Right lobe of liver (tissue), 4 donors: ENCODE measurements at regions not wholly inside any gene's neighbourhood (a gene's known extent, or its start where the extent isn't known, plus 50 kb on each side); places are given as distances from the start of the nearest gene placed in this dataset.

Source experiments
- POLR2A ChIP-seq: fragments of 450-650 bp; IDR thresholded peaks from one replicate; pipeline ENCODE4 v1.6.1; 2017; ENCODE audit warnings: antibody characterized with exemption, mild to moderate bottlenecking
- TF ChIP-seq, protein P1 (sequence below), 4 donors: fragments of 200-600 bp in 3 of 4; fragments of 450-650 bp in 1 of 4; IDR thresholded peaks; one replicate each; pipeline versions ENCODE4 v1.5.1 to v1.8.0; 2016 to 2022; ENCODE audit warnings: antibody characterized with exemption in 4 of 4, mild to moderate bottlenecking in 2 of 4
- donor health status: DM: no; HTN: no; CAD: no.
- donor health status: DM: no; HTN: no; CAD: no.
- donor health status: DM: no; HTN: yes; CAD: no.

DNA sequence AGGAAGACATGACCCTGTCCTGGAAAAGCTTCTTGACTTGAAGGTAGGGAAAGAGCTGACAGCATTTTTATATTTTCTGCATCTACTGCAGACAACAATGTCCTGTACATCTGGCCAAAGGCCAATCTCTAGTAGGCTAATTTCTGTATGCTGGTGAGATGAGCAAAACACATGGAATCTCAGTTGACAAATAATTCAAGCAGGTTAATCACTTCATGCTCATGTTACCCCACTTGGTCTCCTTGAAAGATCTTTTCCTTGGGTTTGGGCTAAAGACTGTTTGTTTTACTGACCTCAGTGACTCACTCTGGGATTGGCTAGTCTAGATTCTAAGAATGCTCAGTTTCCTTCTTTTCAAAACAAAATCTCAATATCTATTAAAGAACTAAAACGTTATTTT, 298.8 kb downstream of the LMO7 start:
- TF ChIP-seq, protein P1, sequence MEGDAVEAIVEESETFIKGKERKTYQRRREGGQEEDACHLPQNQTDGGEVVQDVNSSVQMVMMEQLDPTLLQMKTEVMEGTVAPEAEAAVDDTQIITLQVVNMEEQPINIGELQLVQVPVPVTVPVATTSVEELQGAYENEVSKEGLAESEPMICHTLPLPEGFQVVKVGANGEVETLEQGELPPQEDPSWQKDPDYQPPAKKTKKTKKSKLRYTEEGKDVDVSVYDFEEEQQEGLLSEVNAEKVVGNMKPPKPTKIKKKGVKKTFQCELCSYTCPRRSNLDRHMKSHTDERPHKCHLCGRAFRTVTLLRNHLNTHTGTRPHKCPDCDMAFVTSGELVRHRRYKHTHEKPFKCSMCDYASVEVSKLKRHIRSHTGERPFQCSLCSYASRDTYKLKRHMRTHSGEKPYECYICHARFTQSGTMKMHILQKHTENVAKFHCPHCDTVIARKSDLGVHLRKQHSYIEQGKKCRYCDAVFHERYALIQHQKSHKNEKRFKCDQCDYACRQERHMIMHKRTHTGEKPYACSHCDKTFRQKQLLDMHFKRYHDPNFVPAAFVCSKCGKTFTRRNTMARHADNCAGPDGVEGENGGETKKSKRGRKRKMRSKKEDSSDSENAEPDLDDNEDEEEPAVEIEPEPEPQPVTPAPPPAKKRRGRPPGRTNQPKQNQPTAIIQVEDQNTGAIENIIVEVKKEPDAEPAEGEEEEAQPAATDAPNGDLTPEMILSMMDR (IDR thresholded peaks at IDR 0.05): no peak
- no peak for TF ChIP-seq POLR2A
